Trophoblast cell (in vitro differentiated cells and primary cell): ENCODE measurements at regions not wholly inside any gene's neighbourhood (a gene's known extent, or its start where the extent isn't known, plus 50 kb on each side); places are given as distances from the start of the nearest gene placed in this dataset.

Experiments
- DNase-seq, 2 donors: peaks; one replicate each; pipeline ENCODE4 v3.0.0-alpha.2; 2016
- H2AFZ ChIP-seq: 2 replicates; pipeline ENCODE4 v1.6.1; 2013; ENCODE audit warnings: low read length, moderate library complexity, mild to moderate bottlenecking; ENCODE audit not compliant: insufficient read depth, poor library complexity
- H2AK5ac ChIP-seq: 2 replicates; pipeline ENCODE4 v1.6.1; 2013; ENCODE audit warnings: mild to moderate bottlenecking, low read length
- H2BK120ac ChIP-seq: 2 replicates; pipeline ENCODE4 v1.6.1; 2013; ENCODE audit warnings: low read length, mild to moderate bottlenecking, moderate library complexity; ENCODE audit not compliant: insufficient read depth, poor library complexity
- H2BK12ac ChIP-seq: 2 replicates; pipeline ENCODE4 v1.6.1; 2013; ENCODE audit warnings: mild to moderate bottlenecking, low read length, moderate library complexity
- H2BK5ac ChIP-seq: 2 replicates; pipeline ENCODE4 v1.6.1; 2013; ENCODE audit warnings: low read length, low read depth, moderate library complexity, mild to moderate bottlenecking; ENCODE audit not compliant: poor library complexity
- H3K14ac ChIP-seq: 2 replicates; pipeline ENCODE4 v1.6.1; 2013; ENCODE audit warnings: mild to moderate bottlenecking, low read length
- H3K18ac ChIP-seq: 2 replicates; pipeline ENCODE4 v1.6.1; 2013; ENCODE audit warnings: mild to moderate bottlenecking, low read length
- H3K23ac ChIP-seq: 2 replicates; pipeline ENCODE4 v1.6.1; 2013; ENCODE audit warnings: low read length
- H3K27ac ChIP-seq: 2 replicates; pipeline ENCODE4 v1.5.1; 2013; ENCODE audit warnings: low read depth, mild to moderate bottlenecking, inconsistent platforms, low read length, moderate library complexity
- H3K27me3 ChIP-seq: 2 replicates; pipeline ENCODE4 v1.6.1; 2013; ENCODE audit warnings: inconsistent platforms, mild to moderate bottlenecking, low read length, moderate library complexity; ENCODE audit not compliant: insufficient read depth
- H3K36me3 ChIP-seq, 2 experiments: 1 replicate in 1 of 2; 2 replicates in 1 of 2; pipeline ENCODE4 v1.6.1; 2013; ENCODE audit warnings: low read length in 2 of 2, mild to moderate bottlenecking in 2 of 2, moderate library complexity in 1 of 2; ENCODE audit not compliant: insufficient read depth in 2 of 2, control insufficient read depth in 1 of 2
- H3K4ac ChIP-seq: 2 replicates; pipeline ENCODE4 v1.6.1; 2013; ENCODE audit warnings: low read depth, mild to moderate bottlenecking, low read length, moderate library complexity
- H3K4me1 ChIP-seq, 2 experiments: 1 replicate in 1 of 2; 2 replicates in 1 of 2; pipeline ENCODE4 v1.6.1; 2013; ENCODE audit warnings: low read length in 2 of 2, mild to moderate bottlenecking in 2 of 2, moderate library complexity in 1 of 2; ENCODE audit not compliant: insufficient read depth in 2 of 2, control insufficient read depth in 1 of 2
- H3K4me2 ChIP-seq: 2 replicates; pipeline ENCODE4 v1.6.1; 2013; ENCODE audit warnings: inconsistent platforms, mild to moderate bottlenecking, low read length, moderate library complexity
- H3K4me3 ChIP-seq: 2 replicates; pipeline ENCODE4 v1.5.1; 2013; ENCODE audit warnings: mild to moderate bottlenecking, low read depth, low read length, inconsistent platforms
- H3K79me1 ChIP-seq: one replicate; pipeline ENCODE4 v1.6.1; 2013; ENCODE audit warnings: low read length
- H3K79me2 ChIP-seq: 2 replicates; pipeline ENCODE4 v1.6.1; 2013; ENCODE audit warnings: low read length, mild to moderate bottlenecking; ENCODE audit not compliant: control insufficient read depth, insufficient read depth, poor library complexity
- H3K9ac ChIP-seq: 2 replicates; pipeline ENCODE4 v1.6.1; 2013; ENCODE audit warnings: mild to moderate bottlenecking, low read length
- H3K9me3 ChIP-seq: 2 replicates; pipeline ENCODE4 v1.6.1; 2013; ENCODE audit warnings: low read depth, mild to moderate bottlenecking, control low read depth, inconsistent platforms, low read length; ENCODE audit not compliant: insufficient read depth
- H4K12ac ChIP-seq: 2 replicates; pipeline ENCODE4 v1.6.1; 2013; ENCODE audit warnings: low read depth, mild to moderate bottlenecking, low read length, moderate library complexity
- H4K8ac ChIP-seq: 2 replicates; pipeline ENCODE4 v1.6.1; 2013; ENCODE audit warnings: low read depth, mild to moderate bottlenecking, low read length, moderate library complexity
- H4K91ac ChIP-seq: one replicate; pipeline ENCODE4 v1.6.1; 2013; ENCODE audit warnings: low read depth, mild to moderate bottlenecking, low read length, moderate library complexity
- WGBS: extraction: QIAGEN DNeasy Blood & Tissue Kit; methylation state at CpG from one replicate; pipeline ENCODE4 v1.1.7; 2013; ENCODE audit warnings: missing lambda C conversion rate; ENCODE audit not compliant: insufficient read length, insufficient coverage; ENCODE audit errors: extremely low coverage; 5-methylcytosine and 5-hydroxymethylcytosine counted together

DNA sequence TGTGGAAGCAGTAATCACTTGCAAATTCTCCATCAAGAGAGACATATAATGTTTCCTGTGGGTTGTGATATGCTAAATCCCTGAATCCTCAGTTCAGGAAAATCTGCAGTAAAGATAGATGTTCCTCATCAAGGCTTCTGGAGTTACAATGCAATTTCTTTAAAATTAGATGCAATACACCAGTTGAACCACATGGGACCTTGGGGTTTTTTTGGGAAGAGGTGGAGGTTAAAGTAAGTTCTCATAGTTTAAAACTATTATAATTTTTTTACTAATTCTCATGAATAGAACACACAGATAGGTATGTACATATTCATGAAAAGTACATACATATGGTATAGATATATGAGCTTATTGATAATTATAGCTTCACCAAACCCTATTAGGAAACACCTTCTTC lies 496.2 kb downstream of the SATB2 start:
- H2BK5ac ChIP-seq: no peak overlapping the region
- no peak overlapping the region for H3K18ac ChIP-seq
- no peak overlapping the region for H3K27ac ChIP-seq
- no peak overlapping the region for H2AFZ ChIP-seq
- H2BK120ac ChIP-seq: no peak overlapping the region
- H3K4me1 ChIP-seq: no peaks in the 10 kb centered on the region
- H2BK12ac ChIP-seq: no peak overlapping the region
- no peak overlapping the region for H3K4me2 ChIP-seq
- no peaks in the 10 kb centered on the region for H3K36me3 ChIP-seq
- H3K4me3 ChIP-seq: no peak overlapping the region
- H2AK5ac ChIP-seq: no peak overlapping the region
- no peak overlapping the region for H4K12ac ChIP-seq
- no peaks in the 10 kb centered on the region for H3K9me3 ChIP-seq
- no peak overlapping the region for H4K8ac ChIP-seq
- H3K79me2 ChIP-seq: no peaks in the 10 kb centered on the region
- H3K14ac ChIP-seq: no peak overlapping the region
- no peak overlapping the region for H4K91ac ChIP-seq
- DNase-seq: no peak
- H3K9ac ChIP-seq: no peak overlapping the region
- H3K79me1 ChIP-seq: no peaks in the 10 kb centered on the region
- no peak overlapping the region for H3K4ac ChIP-seq
- no peaks in the 10 kb centered on the region for H3K27me3 ChIP-seq
- no peak overlapping the region for H3K23ac ChIP-seq

DNA sequence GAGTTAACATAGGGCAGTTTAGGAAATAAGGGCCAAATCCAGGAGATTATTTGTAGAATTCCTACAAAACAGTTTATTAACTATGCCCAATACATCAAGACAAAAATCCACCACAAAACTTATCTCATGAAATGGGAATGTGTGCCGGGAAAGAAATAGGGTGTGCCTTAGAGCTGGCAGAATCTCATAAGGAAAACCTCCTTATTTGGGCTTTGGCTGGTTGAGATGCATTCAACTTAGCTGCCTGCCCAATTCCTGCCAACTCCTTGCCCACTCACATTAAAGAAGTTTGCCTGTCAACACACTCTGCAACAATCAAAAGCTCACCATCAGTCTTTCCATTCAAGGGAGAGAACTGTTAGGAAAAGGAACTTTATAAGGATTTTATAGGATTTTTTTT lies 500.6 kb downstream of the SATB2 start:
- H3K4me1 ChIP-seq: no peaks in the 10 kb centered on the region
- H2AFZ ChIP-seq: no peak overlapping the region
- no peak overlapping the region for H3K4me3 ChIP-seq
- H3K79me2 ChIP-seq: no peaks in the 10 kb centered on the region
- no peak overlapping the region for H2BK120ac ChIP-seq
- no peak overlapping the region for H4K12ac ChIP-seq
- H3K36me3 ChIP-seq: no peaks in the 10 kb centered on the region
- H4K91ac ChIP-seq: no peak overlapping the region
- no peaks in the 10 kb centered on the region for H3K27me3 ChIP-seq
- no peak overlapping the region for H3K4me2 ChIP-seq
- WGBS: no CpG with 5 or more reads among the region's 1 CpG
- no peak for DNase-seq
- no peak overlapping the region for H2BK5ac ChIP-seq
- H2AK5ac ChIP-seq: no peak overlapping the region
- H3K79me1 ChIP-seq: no peaks in the 10 kb centered on the region
- H3K9ac ChIP-seq: no peak overlapping the region
- H3K14ac ChIP-seq: no peak overlapping the region
- no peak overlapping the region for H2BK12ac ChIP-seq
- H3K18ac ChIP-seq: no peak overlapping the region
- H4K8ac ChIP-seq: no peak overlapping the region
- no peak overlapping the region for H3K23ac ChIP-seq
- no peaks in the 10 kb centered on the region for H3K9me3 ChIP-seq
- no peak overlapping the region for H3K27ac ChIP-seq
- no peak overlapping the region for H3K4ac ChIP-seq

- H3K27me3 ChIP-seq: no peaks in the 10 kb centered on the region
- no peak overlapping the region for H4K8ac ChIP-seq
- H3K79me2 ChIP-seq: no peaks in the 10 kb centered on the region
- no peaks in the 10 kb centered on the region for H3K36me3 ChIP-seq
- no peak overlapping the region for H3K18ac ChIP-seq
- no peak overlapping the region for H3K4me2 ChIP-seq
- H3K23ac ChIP-seq: no peak overlapping the region
- H3K4me3 ChIP-seq: no peak overlapping the region
- DNase-seq: no peak
- H2BK12ac ChIP-seq: no peak overlapping the region
- H4K12ac ChIP-seq: no peak overlapping the region
- H3K79me1 ChIP-seq: no peaks in the 10 kb centered on the region
- H2AK5ac ChIP-seq: no peak overlapping the region
- no peak overlapping the region for H2AFZ ChIP-seq
- no peak overlapping the region for H3K14ac ChIP-seq
- no peak overlapping the region for H2BK5ac ChIP-seq
- H3K27ac ChIP-seq: no peak overlapping the region
- H3K9ac ChIP-seq: no peak overlapping the region
- H3K4ac ChIP-seq: no peak overlapping the region
- H2BK120ac ChIP-seq: no peak overlapping the region
- H3K4me1 ChIP-seq: no peaks in the 10 kb centered on the region
- H3K9me3 ChIP-seq: no peaks in the 10 kb centered on the region
- H4K91ac ChIP-seq: no peak overlapping the region
These were observed 504.4 kb downstream of the SATB2 start for GRCh38 chr2:198953328-198953727.

DNA sequence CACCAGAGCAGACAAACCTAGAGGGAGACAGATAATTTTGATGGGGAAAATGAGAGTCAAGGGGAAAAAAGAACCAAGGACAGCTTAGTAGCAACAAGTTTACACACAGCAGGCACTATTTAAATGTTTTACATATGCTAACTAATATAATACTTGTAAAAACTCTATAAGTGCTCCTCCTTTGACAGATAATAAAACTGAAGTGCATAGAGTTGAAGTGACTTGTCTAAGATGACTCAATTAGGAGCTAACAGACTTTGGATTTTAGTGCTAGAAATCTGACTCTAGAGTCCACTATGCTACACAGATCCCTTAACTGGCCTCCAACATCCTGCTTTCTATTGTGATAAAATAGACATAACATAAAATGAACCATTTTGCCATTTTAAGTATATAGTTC lies 506.9 kb downstream of the SATB2 start:
- no peak overlapping the region for H4K91ac ChIP-seq
- H3K14ac ChIP-seq: no peak overlapping the region
- no peaks in the 10 kb centered on the region for H3K79me2 ChIP-seq
- no peak overlapping the region for H4K12ac ChIP-seq
- no peak overlapping the region for H4K8ac ChIP-seq
- no peak overlapping the region for H2BK12ac ChIP-seq
- H2AFZ ChIP-seq: no peak overlapping the region
- H3K36me3 ChIP-seq: no peaks in the 10 kb centered on the region
- H3K27ac ChIP-seq: no peak overlapping the region
- no peaks in the 10 kb centered on the region for H3K27me3 ChIP-seq
- H3K4me1 ChIP-seq: no peaks in the 10 kb centered on the region
- no peaks in the 10 kb centered on the region for H3K79me1 ChIP-seq
- H3K4me2 ChIP-seq: no peak overlapping the region
- no peak overlapping the region for H3K4ac ChIP-seq
- H2BK120ac ChIP-seq: no peak overlapping the region
- no peak overlapping the region for H2BK5ac ChIP-seq
- no peak overlapping the region for H3K4me3 ChIP-seq
- no peak overlapping the region for H3K9ac ChIP-seq
- DNase-seq: no peak
- H2AK5ac ChIP-seq: no peak overlapping the region
- H3K9me3 ChIP-seq: no peaks in the 10 kb centered on the region
- H3K18ac ChIP-seq: no peak overlapping the region
- no peak overlapping the region for H3K23ac ChIP-seq

GRCh38 chr2:198945496-198945895 lies 512.2 kb downstream of the SATB2 start:
- no peak overlapping the region for H3K4me2 ChIP-seq
- no peaks in the 10 kb centered on the region for H3K27me3 ChIP-seq
- no CpG with 5 or more reads among the region's 3 CpGs for WGBS

More at GRCh38 chr2:198945496-198945895, 512.2 kb downstream of the SATB2 start:
- Histone ChIP-seq H4K8ac (no peak overlapping the region), H3K4me1 (no peaks in the 10 kb centered on the region), H3K9me3 (no peaks in the 10 kb centered on the region), H3K36me3 (no peaks in the 10 kb centered on the region), H3K27ac (no peak overlapping the region), H3K4me3 (no peak overlapping the region), H2BK5ac (no peak overlapping the region), H3K18ac (no peak overlapping the region), H2BK120ac (no peak overlapping the region), H2AK5ac (no peak overlapping the region), H3K23ac (no peak overlapping the region), H3K79me1 (no peaks in the 10 kb centered on the region), H3K4ac (no peak overlapping the region), H3K9ac (no peak overlapping the region), H2BK12ac (no peak overlapping the region), H3K79me2 (no peaks in the 10 kb centered on the region), H2AFZ (no peak overlapping the region), H4K91ac (no peak overlapping the region), H3K14ac (no peak overlapping the region), H4K12ac (no peak overlapping the region)
- DNase-seq: no peak
